Osteocyte (in vitro differentiated cells): ENCODE measurements at regions not wholly inside any gene's neighbourhood (a gene's known extent, or its start where the extent isn't known, plus 50 kb on each side); places are given as distances from the start of the nearest gene placed in this dataset.

ENCODE experiments used
- DNase-seq: peaks from one replicate; pipeline ENCODE4 v3.0.0; 2021; ENCODE audit warnings: mixed read lengths; ENCODE audit not compliant: unreplicated experiment; ENCODE audit errors: extremely low spot score
- H3K27ac Mint-ChIP-seq: one replicate; pipeline ENCODE4 v1.8.0; 2021; ENCODE audit warnings: mild to moderate bottlenecking, mixed read lengths; ENCODE audit not compliant: unreplicated experiment
- H3K27me3 Mint-ChIP-seq: one replicate; pipeline ENCODE4 v1.8.0; 2021; ENCODE audit warnings: mixed read lengths; ENCODE audit not compliant: unreplicated experiment
- H3K36me3 Mint-ChIP-seq: one replicate; pipeline ENCODE4 v1.8.0; 2021; ENCODE audit warnings: mixed read lengths; ENCODE audit not compliant: unreplicated experiment
- H3K4me1 Mint-ChIP-seq: one replicate; pipeline ENCODE4 v1.8.0; 2021; ENCODE audit warnings: mixed read lengths; ENCODE audit not compliant: unreplicated experiment
- H3K4me3 Mint-ChIP-seq: one replicate; pipeline ENCODE4 v1.8.0; 2021; ENCODE audit warnings: mild to moderate bottlenecking, moderate library complexity, mixed read lengths; ENCODE audit not compliant: unreplicated experiment
- H3K9me3 Mint-ChIP-seq: one replicate; pipeline ENCODE4 v1.8.0; 2021; ENCODE audit warnings: mixed read lengths; ENCODE audit not compliant: unreplicated experiment
- CTCF ChIP-seq: fragments of 200-600 bp; sonication (generic); IDR thresholded peaks from 2 replicates; pipeline ENCODE4 v1.5.0; 2021; ENCODE audit warnings: antibody characterized with exemption, mild to moderate bottlenecking, moderate library complexity

DNA sequence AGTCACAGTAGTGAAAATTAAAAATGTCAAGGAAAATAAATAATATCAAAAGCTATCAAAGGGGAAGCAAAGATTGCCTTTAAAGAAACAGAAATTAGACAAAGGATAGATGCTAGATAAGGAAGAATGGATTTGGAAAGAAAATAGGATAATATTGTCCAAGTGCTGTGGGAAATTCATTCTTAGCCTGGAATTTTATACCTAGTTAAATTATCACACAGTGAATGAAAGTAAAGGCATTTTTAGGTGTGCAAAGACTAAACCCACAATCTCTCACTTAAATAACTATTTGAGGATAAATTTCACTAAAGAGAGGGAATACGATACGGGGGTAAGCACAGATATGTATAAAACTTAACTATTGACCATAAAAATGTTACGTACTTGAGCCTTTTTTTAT, 511.1 kb downstream of the TMEM135 start:
- Mint-ChIP-seq H3K27ac (no peak overlapping the region), H3K4me1 (no peaks in the 10 kb centered on the region), H3K27me3 (no peaks in the 10 kb centered on the region), H3K36me3 (no peaks in the 10 kb centered on the region), H3K9me3 (peaks cover 29% of the 10 kb centered on the region), H3K4me3 (no peak overlapping the region)
- DNase-seq = no peak
- no peak for TF ChIP-seq CTCF

- H3K27ac Mint-ChIP-seq = no peak overlapping the region
- H3K4me3 Mint-ChIP-seq = no peak overlapping the region
- no peaks in the 10 kb centered on the region for H3K36me3 Mint-ChIP-seq
- H3K9me3 Mint-ChIP-seq = peaks cover 34% of the 10 kb centered on the region
- no peak for TF ChIP-seq CTCF
- no peaks in the 10 kb centered on the region for H3K27me3 Mint-ChIP-seq
- DNase-seq = no peak
- H3K4me1 Mint-ChIP-seq = no peaks in the 10 kb centered on the region
Observed at GRCh38 chr11:87545858-87546257, 508.1 kb downstream of the TMEM135 start.

DNA sequence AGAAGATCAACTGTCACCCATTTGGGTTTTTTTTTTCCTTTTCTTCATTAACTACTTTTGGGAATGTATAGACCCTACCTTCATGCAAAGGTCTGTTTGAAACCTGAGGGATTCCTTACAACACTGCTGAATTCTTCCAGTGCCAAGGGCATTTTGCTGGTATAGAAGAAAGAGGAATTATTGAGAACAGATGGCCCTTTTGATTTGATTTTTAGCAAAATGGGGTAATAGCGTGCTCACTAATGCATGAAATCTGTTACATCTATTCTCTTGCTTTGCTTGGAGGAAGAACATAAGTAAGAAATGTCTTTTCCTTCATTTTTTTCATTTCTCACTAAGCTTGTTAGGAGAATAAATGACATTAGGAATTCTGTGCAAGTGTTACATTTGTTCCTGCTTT, 501.9 kb downstream of the TMEM135 start:
- H3K27me3 Mint-ChIP-seq = no peaks in the 10 kb centered on the region
- peaks cover 9% of the 10 kb centered on the region for H3K9me3 Mint-ChIP-seq
- H3K27ac Mint-ChIP-seq = no peak overlapping the region
- no peak for DNase-seq
- H3K4me1 Mint-ChIP-seq = no peaks in the 10 kb centered on the region
- no peak overlapping the region for H3K4me3 Mint-ChIP-seq
- no peaks in the 10 kb centered on the region for H3K36me3 Mint-ChIP-seq
- TF ChIP-seq CTCF = no peak

- H3K9me3 Mint-ChIP-seq = no peaks in the 10 kb centered on the region
- peaks cover 4% of the 10 kb centered on the region for H3K27me3 Mint-ChIP-seq
- no peaks in the 10 kb centered on the region for H3K36me3 Mint-ChIP-seq
- no peak overlapping the region for H3K4me3 Mint-ChIP-seq
- no peak for DNase-seq
- H3K27ac Mint-ChIP-seq = no peak overlapping the region
- no peak for TF ChIP-seq CTCF
- no peaks in the 10 kb centered on the region for H3K4me1 Mint-ChIP-seq
Observed at GRCh38 chr11:87536565-87536964, 498.8 kb downstream of the TMEM135 start.

DNA sequence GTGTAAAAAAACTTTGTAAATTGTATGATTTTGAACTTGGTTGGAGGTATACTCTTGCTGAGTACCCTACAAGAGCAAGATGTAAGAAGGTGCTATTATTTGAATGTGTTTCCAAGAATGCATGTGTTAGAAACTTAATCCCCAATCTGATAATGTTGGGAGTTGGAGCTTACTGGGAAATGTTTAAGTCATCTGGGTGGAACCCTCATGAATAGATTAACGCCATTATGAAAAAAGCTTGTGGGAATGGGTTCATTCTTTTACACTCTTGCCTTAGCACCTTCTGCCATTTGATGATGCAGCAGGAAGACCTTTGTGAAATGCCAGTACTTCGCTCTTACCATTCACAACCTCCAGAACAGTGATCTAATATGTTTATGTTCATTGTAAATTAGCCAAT, 498.3 kb downstream of the TMEM135 start:
- Mint-ChIP-seq H3K27ac (no peak overlapping the region), H3K9me3 (no peaks in the 10 kb centered on the region), H3K27me3 (peaks cover 4% of the 10 kb centered on the region), H3K4me3 (no peak overlapping the region), H3K4me1 (no peaks in the 10 kb centered on the region), H3K36me3 (no peaks in the 10 kb centered on the region)
- TF ChIP-seq CTCF = no peak
- no peak for DNase-seq
